Sigmoid colon (tissue), 6 donors: ENCODE measurements at regions not wholly inside any gene's neighbourhood (a gene's known extent, or its start where the extent isn't known, plus 50 kb on each side); places are given as distances from the start of the nearest gene placed in this dataset.

Experiments used
- DNase-seq: peaks from one replicate; pipeline ENCODE4 v3.0.0-alpha.2; 2019
- H3K27ac ChIP-seq, 4 donors: fragments of 200-600 bp; sonication (generic); one replicate each; pipeline ENCODE4 v1.5.1; 2016 to 2019; ENCODE audit warnings: mild to moderate bottlenecking in 1 of 4
- H3K27me3 ChIP-seq, 3 donors: fragments of 200-600 bp; sonication (generic); one replicate each; pipeline ENCODE4 v1.5.1; 2019; ENCODE audit warnings: mild to moderate bottlenecking in 1 of 3
- H3K36me3 ChIP-seq, 4 donors: fragments of 200-600 bp; sonication (generic); one replicate each; pipeline ENCODE4 v1.5.1; 2016 to 2019
- H3K4me1 ChIP-seq, 4 donors: fragments of 200-600 bp; sonication (generic); one replicate each; pipeline ENCODE4 v1.5.1; 2017 to 2019
- H3K4me3 ChIP-seq, 4 donors: fragments of 200-600 bp; sonication (generic); one replicate each; pipeline ENCODE4 v1.5.1; 2017 to 2019; ENCODE audit warnings: mild to moderate bottlenecking in 2 of 4, moderate library complexity in 1 of 4
- H3K9me3 ChIP-seq, 4 donors: fragments of 200-600 bp in 3 of 4; sonication (generic) in 3 of 4; one replicate each; pipeline versions ENCODE4 v1.5.1 to v1.6.1; 2013 to 2019
- EP300 ChIP-seq, 4 donors: sonication (generic); formaldehyde crosslinking; IDR thresholded peaks; one replicate each; pipeline ENCODE4 v1.6.1; 2017; ENCODE audit warnings: antibody characterized with exemption in 4 of 4
- POLR2A ChIP-seq, 2 donors: fragments of 450-650 bp; IDR thresholded peaks; one replicate each; pipeline ENCODE4 v1.6.1; 2016; ENCODE audit warnings: antibody characterized with exemption in 2 of 2, mild to moderate bottlenecking in 2 of 2, moderate library complexity in 2 of 2
- POLR2AphosphoS5 ChIP-seq, 4 donors: sonication (generic); formaldehyde crosslinking; IDR thresholded peaks; one replicate each; pipeline ENCODE4 v1.6.1; 2017; ENCODE audit warnings: antibody characterized with exemption in 4 of 4
- WGBS, 2 donors: extraction: QIAGEN DNeasy Blood & Tissue Kit; methylation state at CpG; one replicate each; pipeline ENCODE4 v1.1.7; 2013; 5-methylcytosine and 5-hydroxymethylcytosine counted together
- intact Hi-C: fragments of 100-400 bp; cut with DNase I; formaldehyde crosslinking; loops from one replicate; pipeline ENCODE4 v1.15.1; 2023
- TF ChIP-seq, protein P1 (sequence below), 4 experiments: fragments of 450-650 bp in 3 of 4; fragments of 200-600 bp in 1 of 4; IDR thresholded peaks; one replicate each; pipeline ENCODE4 v1.5.1; 2016 to 2019; ENCODE audit warnings: antibody characterized with exemption in 4 of 4, mild to moderate bottlenecking in 3 of 4, moderate library complexity in 2 of 4
- donor health status: healthy with polysubstance abuse.
- donor health status: healthy.

DNA sequence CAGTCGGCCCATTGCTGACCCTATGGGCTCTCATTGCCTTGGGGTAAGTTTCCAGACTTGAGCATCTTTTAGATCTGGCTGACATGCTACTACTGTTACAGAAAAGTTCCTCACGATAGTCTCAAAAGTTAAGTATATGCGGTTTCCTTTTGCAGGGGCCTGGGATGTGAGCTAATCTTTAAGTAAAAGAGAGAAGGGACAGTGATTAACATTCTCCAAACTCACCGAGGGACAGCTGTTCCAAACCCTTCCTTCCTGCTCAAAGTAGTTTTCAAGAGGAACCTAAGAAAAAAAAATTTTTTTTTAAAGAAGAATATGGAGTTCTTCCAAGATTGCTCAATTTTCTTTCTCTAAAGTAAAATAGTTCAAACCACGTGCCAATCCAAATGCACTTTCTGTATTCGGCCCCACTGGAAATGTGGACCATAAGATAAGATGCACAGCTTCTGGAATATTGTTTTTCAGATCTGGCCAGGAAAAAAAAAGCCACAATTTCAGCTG lies 168.0 kb upstream of the SPRY4 start:
- peak overlapping the region in 3 of 4 donors; percentile 22 to 53 (median 45) for H3K27ac ChIP-seq
- no peaks in the 10 kb centered on the region for H3K36me3 ChIP-seq
- H3K9me3 ChIP-seq = no peaks in the 10 kb centered on the region
- no peak overlapping the region for H3K4me3 ChIP-seq
- intact Hi-C loops = no loop called here
- peaks cover 0 to 22% (median 8%) of the 10 kb centered on the region in 4 donors for H3K4me1 ChIP-seq
- TF ChIP-seq, protein P1, sequence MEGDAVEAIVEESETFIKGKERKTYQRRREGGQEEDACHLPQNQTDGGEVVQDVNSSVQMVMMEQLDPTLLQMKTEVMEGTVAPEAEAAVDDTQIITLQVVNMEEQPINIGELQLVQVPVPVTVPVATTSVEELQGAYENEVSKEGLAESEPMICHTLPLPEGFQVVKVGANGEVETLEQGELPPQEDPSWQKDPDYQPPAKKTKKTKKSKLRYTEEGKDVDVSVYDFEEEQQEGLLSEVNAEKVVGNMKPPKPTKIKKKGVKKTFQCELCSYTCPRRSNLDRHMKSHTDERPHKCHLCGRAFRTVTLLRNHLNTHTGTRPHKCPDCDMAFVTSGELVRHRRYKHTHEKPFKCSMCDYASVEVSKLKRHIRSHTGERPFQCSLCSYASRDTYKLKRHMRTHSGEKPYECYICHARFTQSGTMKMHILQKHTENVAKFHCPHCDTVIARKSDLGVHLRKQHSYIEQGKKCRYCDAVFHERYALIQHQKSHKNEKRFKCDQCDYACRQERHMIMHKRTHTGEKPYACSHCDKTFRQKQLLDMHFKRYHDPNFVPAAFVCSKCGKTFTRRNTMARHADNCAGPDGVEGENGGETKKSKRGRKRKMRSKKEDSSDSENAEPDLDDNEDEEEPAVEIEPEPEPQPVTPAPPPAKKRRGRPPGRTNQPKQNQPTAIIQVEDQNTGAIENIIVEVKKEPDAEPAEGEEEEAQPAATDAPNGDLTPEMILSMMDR (IDR thresholded peaks at IDR 0.05) = no peak
- TF ChIP-seq POLR2A (IDR thresholded peaks at IDR 0.05) = no peak
- no peak for TF ChIP-seq EP300 (IDR thresholded peaks at IDR 0.05)
- TF ChIP-seq POLR2AphosphoS5 (IDR thresholded peaks at IDR 0.05) = no peak
- DNase-seq = no peak
- no peaks in the 10 kb centered on the region for H3K27me3 ChIP-seq
- WGBS, 2 donors = 47 to 68% methylated on average over 6 of the region's 6 CpGs

DNA sequence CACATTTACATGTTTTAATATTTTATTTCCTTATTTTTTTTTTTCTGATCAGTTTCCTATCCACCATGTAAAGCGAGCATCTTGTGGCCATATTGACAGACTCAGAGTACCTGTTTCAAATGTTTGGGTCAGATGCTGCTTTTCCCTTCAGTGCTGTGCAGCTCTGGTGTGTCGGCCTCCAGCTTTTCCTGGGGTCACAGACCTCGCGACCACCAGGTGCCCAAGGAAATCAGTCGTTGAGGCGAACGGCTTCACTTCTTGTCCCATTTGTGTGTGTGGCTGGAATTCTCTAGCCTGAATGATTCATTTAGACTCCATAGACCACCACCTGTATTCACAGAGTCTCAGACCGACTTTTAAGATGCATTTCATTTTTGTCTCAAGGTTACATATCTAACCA lies 166.9 kb upstream of the SPRY4 start:
- Histone ChIP-seq H3K9me3 (no peaks in the 10 kb centered on the region), H3K36me3 (no peaks in the 10 kb centered on the region), H3K27me3 (no peaks in the 10 kb centered on the region), H3K4me3 (no peak overlapping the region), H3K4me1 (peaks cover 0 to 22% (median 8%) of the 10 kb centered on the region in 4 donors), H3K27ac (peak overlapping the region in 2 of 4 donors; percentile 35 to 39)
- WGBS, 2 donors = 91% methylated on average over 8 of the region's 8 CpGs
- DNase-seq = no peak
- no peak for TF ChIP-seq EP300 (IDR thresholded peaks at IDR 0.05)
- intact Hi-C loops = no loop called here

DNA sequence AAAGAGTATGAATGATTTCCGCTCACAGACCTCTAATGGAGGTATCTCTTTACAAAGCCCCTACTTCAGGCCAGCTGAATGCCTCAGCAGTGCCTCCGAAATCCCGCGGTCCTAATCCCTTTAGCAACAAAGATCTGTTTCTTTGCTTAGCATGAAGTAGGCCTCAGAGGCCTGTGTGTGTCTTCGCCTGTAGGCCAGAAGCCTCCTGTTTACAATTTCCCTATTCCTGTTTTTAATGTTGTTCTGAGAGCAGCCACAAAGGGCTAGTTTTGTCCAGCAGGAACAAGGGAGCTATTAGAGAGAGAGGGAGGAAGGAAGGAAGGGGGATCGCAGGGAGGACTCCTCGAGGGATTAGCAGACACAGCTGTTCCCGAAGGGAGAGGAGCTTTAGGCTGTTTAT lies 166.4 kb upstream of the SPRY4 start:
- DNase-seq = no peak
- TF ChIP-seq POLR2AphosphoS5 (IDR thresholded peaks at IDR 0.05) (no peak), POLR2A (IDR thresholded peaks at IDR 0.05) (no peak), EP300 (IDR thresholded peaks at IDR 0.05) (no peak)
- TF ChIP-seq, protein P1 (IDR thresholded peaks at IDR 0.05) = no peak
- Histone ChIP-seq H3K4me3 (no peak overlapping the region), H3K9me3 (no peaks in the 10 kb centered on the region), H3K36me3 (no peaks in the 10 kb centered on the region), H3K27ac (peak overlapping the region in 3 of 4 donors; percentile 35 to 39 (median 37)), H3K27me3 (no peaks in the 10 kb centered on the region), H3K4me1 (peaks cover 0 to 19% (median 8%) of the 10 kb centered on the region in 4 donors)
- 75 to 82% methylated on average over 8 of the region's 8 CpGs for WGBS, 2 donors
- intact Hi-C loops = no loop called here

DNA sequence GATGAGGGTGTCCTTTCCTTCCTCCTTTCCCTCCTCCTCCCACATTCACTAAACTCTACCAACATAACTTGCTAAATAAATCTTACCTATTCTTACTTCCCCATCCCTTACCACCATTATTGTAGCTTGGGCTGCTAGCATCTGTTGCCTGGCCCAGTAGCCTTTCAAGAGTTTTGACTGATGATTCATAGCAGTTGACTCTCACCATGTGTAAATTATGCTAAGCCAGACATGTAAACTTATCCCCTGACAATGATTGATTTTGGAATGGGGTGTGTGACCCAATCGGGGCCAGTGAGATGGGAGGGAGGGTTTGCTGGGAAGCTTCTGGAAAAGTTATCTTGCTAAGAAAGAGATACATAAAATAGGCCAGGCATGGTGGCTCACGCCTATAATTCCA lies 161.8 kb upstream of the SPRY4 start:
- H3K27me3 ChIP-seq = no peaks in the 10 kb centered on the region
- no peaks in the 10 kb centered on the region for H3K36me3 ChIP-seq
- no peak overlapping the region for H3K27ac ChIP-seq
- H3K9me3 ChIP-seq = no peaks in the 10 kb centered on the region
- no peak overlapping the region for H3K4me3 ChIP-seq
- TF ChIP-seq POLR2AphosphoS5 (IDR thresholded peaks at IDR 0.05) = no peak
- TF ChIP-seq, protein P1 (IDR thresholded peaks at IDR 0.05) = no peak
- TF ChIP-seq EP300 (IDR thresholded peaks at IDR 0.05) = no peak
- TF ChIP-seq POLR2A (IDR thresholded peaks at IDR 0.05) = no peak
- intact Hi-C loops = no loop called here
- no peaks in the 10 kb centered on the region for H3K4me1 ChIP-seq
- WGBS, 2 donors = 55 to 81% methylated on average over 2 of the region's 2 CpGs
- no peak for DNase-seq

DNA sequence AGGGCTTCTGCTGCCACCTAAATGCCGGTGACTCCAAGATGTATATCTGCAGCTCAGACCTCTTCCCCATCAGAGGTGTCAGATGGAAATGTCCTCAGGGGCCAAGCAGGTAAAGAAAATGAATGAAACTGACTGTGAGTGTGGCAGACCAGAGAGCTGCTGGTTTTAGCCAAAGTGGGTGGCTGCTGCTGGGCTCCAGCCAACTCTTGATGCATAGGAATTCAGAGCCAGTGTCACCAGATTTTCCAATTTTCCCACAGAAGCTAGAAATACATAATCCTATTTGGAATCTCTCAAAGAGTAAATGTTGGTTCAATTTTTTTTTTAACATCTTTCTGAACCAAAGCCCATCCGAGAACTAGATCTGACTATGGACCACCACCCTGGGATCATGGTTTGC lies 161.2 kb upstream of the SPRY4 start:
- intact Hi-C loops = no loop called here
- H3K4me1 ChIP-seq = no peaks in the 10 kb centered on the region
- 94 to 97% methylated on average over 2 of the region's 2 CpGs for WGBS, 2 donors
- H3K36me3 ChIP-seq = no peaks in the 10 kb centered on the region
- no peak overlapping the region for H3K4me3 ChIP-seq
- H3K27me3 ChIP-seq = no peaks in the 10 kb centered on the region
- DNase-seq = no peak
- no peak overlapping the region for H3K27ac ChIP-seq
- no peaks in the 10 kb centered on the region for H3K9me3 ChIP-seq
- TF ChIP-seq EP300 (IDR thresholded peaks at IDR 0.05) (no peak), POLR2A (IDR thresholded peaks at IDR 0.05) (no peak), POLR2AphosphoS5 (IDR thresholded peaks at IDR 0.05) (no peak)
- TF ChIP-seq, protein P1 (IDR thresholded peaks at IDR 0.05) = no peak
